Lower leg skin (tissue), 4 donors: ENCODE measurements at regions not wholly inside any gene's neighbourhood (a gene's known extent, or its start where the extent isn't known, plus 50 kb on each side); places are given as distances from the start of the nearest gene placed in this dataset.

Experiments used
- DNase-seq, 2 donors: peaks; one replicate each; pipeline ENCODE4 v3.0.0-alpha.2; 2019; ENCODE audit warnings: low spot score in 2 of 2
- H3K4me3 ChIP-seq: fragments of 200-600 bp; sonication (generic); 2 replicates; pipeline ENCODE4 v1.5.1; 2017; ENCODE audit warnings: mild to moderate bottlenecking, low read depth; ENCODE audit not compliant: poor library complexity, severe bottlenecking
- CTCF ChIP-seq, 3 donors: fragments of 450-650 bp; IDR thresholded peaks; one replicate each; pipeline ENCODE4 v1.5.1; 2016; ENCODE audit warnings: antibody characterized with exemption in 3 of 3, mild to moderate bottlenecking in 3 of 3, moderate library complexity in 2 of 3
- POLR2A ChIP-seq, 2 donors: fragments of 450-650 bp; IDR thresholded peaks; one replicate each; pipeline ENCODE4 v1.6.1; 2016 to 2017; ENCODE audit warnings: antibody characterized with exemption in 2 of 2, mild to moderate bottlenecking in 1 of 2, moderate library complexity in 1 of 2
- WGBS, 2 donors: methylation state at CpG; one replicate each; pipeline ENCODE4 v1.1.5; 2018; 5-methylcytosine and 5-hydroxymethylcytosine counted together
- intact Hi-C: fragments of 100-400 bp; cut with DNase I; formaldehyde crosslinking; loops from one replicate; pipeline ENCODE4 v1.15.0; 2023; ENCODE audit warnings: low total_unique reads

GRCh38 chr1:81600363-81600762 lies 200.4 kb upstream of the ADGRL2 start:
- no peak for TF ChIP-seq CTCF (IDR thresholded peaks at IDR 0.05)
- no peak for TF ChIP-seq POLR2A (IDR thresholded peaks at IDR 0.05)
- intact Hi-C loops = no loop called here

GRCh38 chr1:81598623-81599022 lies 202.1 kb upstream of the ADGRL2 start:
- no peak overlapping the region for H3K4me3 ChIP-seq
- DNase-seq = no peak
- 84 to 87% methylated on average over 4 of the region's 4 CpGs for WGBS, 2 donors
- intact Hi-C loops = no loop called here
- TF ChIP-seq POLR2A (IDR thresholded peaks at IDR 0.05) = no peak
- TF ChIP-seq CTCF (IDR thresholded peaks at IDR 0.05) = no peak

More at GRCh38 chr1:81600363-81600762, 200.4 kb upstream of the ADGRL2 start:
- no peak overlapping the region for H3K4me3 ChIP-seq
- DNase-seq = no peak
- WGBS, 2 donors = 75 to 96% methylated on average over 1 of the region's 1 CpG

- intact Hi-C loops = no loop called here
- 81 to 87% methylated on average over 3 of the region's 3 CpGs for WGBS, 2 donors
- no peak overlapping the region for H3K4me3 ChIP-seq
- no peak for DNase-seq
- TF ChIP-seq POLR2A (IDR thresholded peaks at IDR 0.05) (no peak), CTCF (IDR thresholded peaks at IDR 0.05) (no peak)
Measured at GRCh38 chr1:81597720-81598426, 202.9 kb upstream of the ADGRL2 start.

DNA sequence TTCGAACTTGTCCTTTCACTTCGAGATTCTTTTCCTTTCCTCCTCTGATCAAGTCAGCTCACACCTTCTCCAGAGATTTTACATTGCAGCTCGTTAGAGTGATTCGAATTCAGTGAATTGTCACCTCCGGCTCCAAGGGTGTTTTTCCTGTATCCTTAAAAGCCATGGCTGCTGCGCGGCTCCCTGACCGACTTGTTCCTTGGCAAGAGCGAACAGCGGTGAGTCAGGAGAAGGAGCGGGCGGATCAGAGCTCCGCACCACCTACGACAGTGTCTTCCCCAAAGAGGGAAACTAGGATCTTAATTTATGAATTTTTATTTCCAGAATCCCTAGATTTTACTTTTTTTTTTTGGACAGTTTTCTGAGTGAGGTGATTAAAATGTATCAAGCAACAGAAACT lies 204.4 kb upstream of the ADGRL2 start:
- no peak overlapping the region for H3K4me3 ChIP-seq
- no peak for DNase-seq
- WGBS, 2 donors = 94% methylated on average over 14 of the region's 14 CpGs
- intact Hi-C loops = no loop called here
- TF ChIP-seq POLR2A (IDR thresholded peaks at IDR 0.05) (no peak), CTCF (IDR thresholded peaks at IDR 0.05) (no peak)

DNA sequence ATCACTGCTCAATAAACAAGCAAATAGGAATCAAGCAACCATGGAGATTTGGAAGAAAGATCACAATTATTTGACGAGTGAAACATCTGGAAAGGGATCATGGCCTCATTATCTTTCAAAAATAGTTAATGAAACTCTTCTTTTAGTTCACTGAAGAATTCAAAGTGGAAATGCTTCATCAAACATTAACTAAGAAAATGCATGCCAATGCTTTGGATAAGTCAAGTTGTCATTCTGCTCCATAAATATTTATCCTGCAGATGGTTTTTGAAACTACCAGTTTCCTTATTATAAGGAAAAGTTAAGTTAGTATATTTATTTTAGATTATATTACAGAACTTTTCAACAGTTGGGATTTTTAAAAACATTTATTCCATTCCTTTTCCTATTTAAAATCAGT lies 206.5 kb upstream of the ADGRL2 start:
- no peak for DNase-seq
- intact Hi-C loops = no loop called here
- 43% methylated on average over 1 of the region's 1 CpG for WGBS, 2 donors
- no peak overlapping the region for H3K4me3 ChIP-seq
- no peak for TF ChIP-seq POLR2A (IDR thresholded peaks at IDR 0.05)

GRCh38 chr1:81592233-81592632 lies 208.5 kb upstream of the ADGRL2 start:
- 79 to 92% methylated on average over 2 of the region's 2 CpGs for WGBS, 2 donors
- no peak for DNase-seq
- intact Hi-C loops = no loop called here
- TF ChIP-seq POLR2A (IDR thresholded peaks at IDR 0.05) = no peak
- TF ChIP-seq CTCF (IDR thresholded peaks at IDR 0.05) = no peak
- no peak overlapping the region for H3K4me3 ChIP-seq
